DMS 273 treated with DMSO at 0.1 percent for 48 hours (cell line): ENCODE measurements at regions not wholly inside any gene's neighbourhood (a gene's known extent, or its start where the extent isn't known, plus 50 kb on each side); places are given as distances from the start of the nearest gene placed in this dataset.
"Not testable (repeated sequence)": the region's sequence is repeated elsewhere in the genome, so short reads cannot be mapped to it uniquely, and the experiment has no call there.

ENCODE experiments used
- DNase-seq: peaks from one replicate; lab custom pipeline; 2025; lab: John Stamatoyannopoulos, UW

DNA sequence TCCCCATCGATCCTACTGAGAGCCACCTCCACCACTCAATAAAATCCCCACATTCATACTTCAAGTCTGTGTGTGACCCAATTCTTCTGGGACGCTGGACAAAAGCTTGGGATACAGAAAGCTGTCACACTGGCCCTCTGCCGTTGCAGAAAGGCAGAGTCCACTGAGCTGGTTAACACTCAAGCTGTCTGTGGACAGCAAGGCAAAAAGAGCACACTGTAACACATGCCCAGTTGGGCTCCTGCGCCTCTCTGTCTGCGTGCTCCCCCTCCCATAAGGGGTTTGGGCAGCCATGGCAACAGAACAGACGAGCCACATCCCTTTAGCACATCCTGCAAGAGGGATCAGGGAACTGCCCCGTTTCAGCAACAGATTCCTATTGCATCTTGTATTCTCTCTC, 106.9 kb upstream of the RGPD4 start:
- no peak for DNase-seq

DNA sequence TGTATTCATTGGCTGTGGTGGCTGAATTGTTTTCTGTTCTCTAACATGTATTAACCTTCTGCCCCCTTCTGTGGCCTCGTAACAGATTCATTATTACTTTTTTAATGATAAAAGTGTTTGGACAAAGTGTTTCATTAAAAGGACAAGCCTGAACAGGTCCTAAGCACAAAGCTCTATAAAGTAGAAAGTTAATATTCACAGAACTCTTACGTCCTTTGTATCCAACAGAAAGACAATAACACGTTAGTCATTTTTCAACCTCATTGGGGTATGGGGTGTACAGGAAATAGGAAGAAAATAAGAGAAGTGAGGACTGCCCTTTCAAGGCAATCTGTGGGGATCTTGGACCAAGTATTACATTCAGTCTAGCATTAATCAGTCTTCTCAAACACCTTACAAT, 105.5 kb upstream of the RGPD4 start:
- no peak for DNase-seq

DNA sequence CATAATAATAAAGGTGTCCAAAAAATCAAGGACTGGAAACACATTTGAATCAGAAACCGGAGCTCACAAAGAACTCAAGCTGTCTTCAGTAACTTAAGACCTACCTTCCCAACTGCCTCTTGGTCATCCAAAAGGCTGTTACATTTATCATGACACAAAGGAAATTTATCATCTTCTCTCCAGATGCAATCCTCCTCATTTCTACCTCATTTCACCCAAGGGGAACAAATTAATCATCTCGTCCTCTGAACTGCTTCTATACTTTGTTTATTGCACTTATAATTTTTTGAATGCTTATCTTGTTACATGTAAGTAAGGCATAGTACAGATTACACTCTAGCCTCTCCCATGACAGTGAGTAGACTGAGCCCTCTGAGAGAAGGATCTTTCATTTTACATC, 105.1 kb upstream of the RGPD4 start:
- DNase-seq = no peak

DNA sequence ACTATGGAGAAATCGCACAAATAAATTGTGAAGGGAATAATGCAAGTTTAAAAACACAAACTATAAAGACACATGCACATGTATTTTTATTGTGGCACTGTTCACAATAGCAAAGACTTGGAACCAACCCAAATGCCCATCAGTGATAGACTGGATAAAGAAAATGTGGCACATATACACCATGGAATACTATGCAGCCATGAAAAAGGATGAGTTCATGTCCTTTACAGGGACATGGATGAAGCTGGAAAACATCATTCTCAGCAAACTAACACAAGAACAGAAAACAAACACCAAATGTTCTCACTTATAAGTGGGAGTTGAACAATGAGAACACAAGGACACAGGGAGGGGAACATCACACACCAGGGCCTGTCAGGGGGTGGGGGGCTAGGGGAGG, 100.9 kb upstream of the RGPD4 start:
- not testable (repeated sequence) for DNase-seq

DNA sequence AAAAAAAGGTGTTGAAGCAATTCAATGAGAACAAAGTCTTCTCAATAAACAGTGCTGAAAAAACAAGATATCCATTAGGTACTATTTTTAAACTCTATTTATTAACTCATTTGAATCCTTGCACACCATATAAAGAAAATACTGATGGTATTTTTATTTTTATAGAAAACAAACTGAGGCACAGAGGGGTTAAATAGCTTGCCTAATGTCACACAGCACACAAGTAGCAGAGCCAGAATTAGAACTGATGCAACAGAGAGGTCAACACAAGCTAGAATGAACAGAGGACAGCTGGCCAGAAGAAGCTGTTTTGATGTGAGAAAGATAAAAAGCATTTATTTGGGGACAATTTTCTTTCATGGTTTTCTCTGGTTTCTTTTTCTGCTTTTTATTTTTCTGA, 99.4 kb upstream of the RGPD4 start:
- DNase-seq = no peak

DNA sequence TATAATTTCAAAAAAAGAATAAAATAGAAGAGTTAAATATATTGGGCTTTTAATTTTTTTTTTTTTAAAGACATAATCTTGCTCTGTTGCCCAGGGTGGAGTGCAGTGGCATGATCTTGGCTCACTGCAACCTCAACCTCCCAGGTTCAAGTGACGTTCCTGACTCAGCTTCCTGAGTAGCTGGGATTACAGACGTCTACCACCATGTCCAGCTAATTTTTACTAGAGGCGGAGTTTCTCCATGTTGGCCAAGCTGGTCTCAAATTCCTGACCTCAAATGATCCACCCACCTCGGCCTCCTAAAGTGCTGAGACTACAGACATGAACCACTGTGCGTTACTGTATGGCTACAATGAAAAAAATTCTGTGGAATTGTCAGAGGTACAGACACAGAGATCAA, 98.1 kb upstream of the RGPD4 start:
- no peak for DNase-seq

DNA sequence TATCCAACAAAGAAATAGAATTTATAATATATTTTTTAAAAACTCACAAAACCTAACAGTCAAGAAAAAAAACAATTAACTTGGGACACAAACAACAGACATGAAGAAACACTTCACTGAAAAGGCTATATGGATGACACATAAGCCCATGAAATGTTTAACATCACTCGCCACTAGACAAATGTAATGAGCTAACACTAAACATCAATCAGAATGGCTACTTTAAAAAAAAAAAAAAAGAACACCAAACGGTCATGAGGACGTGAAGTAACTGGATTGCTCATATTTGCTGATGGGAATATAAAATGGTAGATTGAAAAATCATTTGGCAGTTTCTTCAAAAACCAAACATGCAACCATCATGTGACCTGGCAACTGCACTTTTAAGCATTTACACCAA, 97.3 kb upstream of the RGPD4 start:
- DNase-seq = no peak

DNA sequence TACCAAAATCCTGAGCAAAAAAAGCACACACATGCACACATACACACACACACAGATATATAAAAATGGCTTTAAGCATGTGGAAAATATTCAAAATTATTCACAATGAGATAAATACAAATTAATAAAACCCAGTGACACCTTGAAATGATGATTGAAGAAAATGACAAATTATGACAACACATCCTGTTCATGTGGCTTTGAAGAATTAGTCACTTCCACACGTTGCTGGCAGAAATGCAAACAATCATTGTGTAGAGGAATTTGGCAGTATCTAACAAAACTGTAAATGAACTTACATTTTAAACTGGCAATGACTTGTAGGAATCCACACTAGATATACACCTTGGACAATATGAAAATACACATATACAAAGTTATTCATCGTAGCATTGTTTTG, 95.8 kb upstream of the RGPD4 start:
- DNase-seq = no peak

DNA sequence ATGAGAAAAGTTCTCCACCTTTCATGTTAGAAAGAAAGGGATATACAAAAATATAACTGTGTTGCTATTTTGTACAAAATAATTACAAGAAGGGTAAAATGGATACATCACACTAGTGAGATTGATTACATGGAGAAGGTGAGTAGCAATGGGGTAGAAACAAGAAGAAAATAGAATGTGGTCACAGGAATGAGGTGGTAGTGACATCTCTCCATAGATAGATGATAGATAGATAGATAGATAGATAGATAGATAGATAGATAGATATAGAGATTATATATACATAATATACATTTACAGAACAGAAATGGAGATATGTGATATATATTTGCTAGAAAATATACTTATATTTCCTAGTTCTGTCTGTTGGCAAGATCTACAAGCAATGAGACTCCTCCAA, 95.3 kb upstream of the RGPD4 start:
- DNase-seq = no peak

DNA sequence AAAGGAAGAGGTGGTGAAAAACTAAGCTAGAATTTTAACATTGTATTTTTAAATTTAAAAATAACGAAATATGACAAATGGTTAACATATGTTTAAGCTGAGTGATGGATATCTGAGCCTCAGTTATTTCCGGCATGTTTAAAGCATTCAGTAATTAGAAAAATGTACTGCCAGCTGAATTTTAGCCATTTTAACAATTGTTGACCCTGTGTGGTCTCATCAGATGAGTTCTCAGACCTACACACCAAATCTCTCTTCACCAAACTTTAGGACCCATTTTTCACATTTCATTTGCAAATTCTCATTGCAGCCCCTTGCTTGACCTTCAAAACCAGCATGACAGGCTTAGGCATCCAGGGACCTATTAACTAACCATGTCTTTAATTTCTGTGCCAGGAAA, 91.5 kb upstream of the RGPD4 start:
- DNase-seq = no peak

DNA sequence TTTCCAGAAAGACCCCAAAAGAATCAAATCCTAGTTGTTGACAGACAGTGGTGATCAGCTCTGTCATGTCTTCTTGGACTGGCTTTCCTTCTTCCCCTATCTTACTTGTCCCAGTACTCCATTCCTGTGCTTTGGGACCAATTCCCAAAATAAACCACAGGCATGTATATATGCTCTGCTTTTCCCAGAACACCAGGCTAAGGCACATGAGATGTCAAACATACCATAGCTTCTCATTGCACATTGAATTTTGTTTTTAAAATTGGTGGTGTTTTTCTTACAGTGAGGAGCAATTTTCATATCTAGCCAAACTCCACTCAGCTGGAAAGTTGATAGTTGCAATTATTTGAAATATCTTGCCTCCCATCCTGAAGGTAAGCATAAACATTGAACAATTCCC, 88.9 kb upstream of the RGPD4 start:
- no peak for DNase-seq

DNA sequence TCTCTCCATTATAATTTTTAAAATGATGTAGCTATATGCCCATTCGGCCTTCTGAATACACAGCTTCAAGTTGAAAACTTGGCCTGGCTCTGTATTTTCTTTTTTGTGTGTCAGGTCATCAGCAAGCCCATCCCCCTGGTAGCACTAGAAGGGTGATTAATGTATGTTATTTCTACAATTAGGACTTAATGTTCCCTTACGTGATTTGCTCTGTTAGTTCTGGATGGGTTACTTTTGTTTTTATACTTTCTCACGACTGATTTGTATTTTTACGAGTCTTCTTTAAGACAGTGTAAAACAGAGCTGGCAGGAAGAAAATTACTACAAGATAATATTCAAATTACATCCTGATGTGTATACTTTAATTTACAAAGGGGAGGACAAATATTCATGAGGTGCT, 88.4 kb upstream of the RGPD4 start:
- peak; percentile 20 for DNase-seq

DNA sequence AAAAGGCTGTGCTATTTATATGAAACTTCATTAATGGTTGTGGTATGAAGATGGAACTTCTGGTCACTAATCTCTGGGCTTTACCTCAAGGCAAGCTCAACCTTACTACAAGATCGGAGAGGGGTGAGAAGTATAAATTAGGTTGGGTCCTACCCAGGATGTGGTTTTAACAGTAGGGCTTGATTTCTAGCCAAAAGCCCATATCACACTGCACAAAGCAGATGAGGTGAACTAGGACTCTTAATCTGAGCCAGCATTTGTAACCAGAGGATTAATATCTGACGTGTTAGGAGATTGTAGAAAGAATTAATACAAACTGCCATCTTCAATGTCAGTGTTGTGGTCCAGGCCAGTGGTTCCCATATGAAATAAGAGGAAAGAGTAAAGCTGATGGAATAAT, 86.4 kb upstream of the RGPD4 start:
- no peak for DNase-seq

DNA sequence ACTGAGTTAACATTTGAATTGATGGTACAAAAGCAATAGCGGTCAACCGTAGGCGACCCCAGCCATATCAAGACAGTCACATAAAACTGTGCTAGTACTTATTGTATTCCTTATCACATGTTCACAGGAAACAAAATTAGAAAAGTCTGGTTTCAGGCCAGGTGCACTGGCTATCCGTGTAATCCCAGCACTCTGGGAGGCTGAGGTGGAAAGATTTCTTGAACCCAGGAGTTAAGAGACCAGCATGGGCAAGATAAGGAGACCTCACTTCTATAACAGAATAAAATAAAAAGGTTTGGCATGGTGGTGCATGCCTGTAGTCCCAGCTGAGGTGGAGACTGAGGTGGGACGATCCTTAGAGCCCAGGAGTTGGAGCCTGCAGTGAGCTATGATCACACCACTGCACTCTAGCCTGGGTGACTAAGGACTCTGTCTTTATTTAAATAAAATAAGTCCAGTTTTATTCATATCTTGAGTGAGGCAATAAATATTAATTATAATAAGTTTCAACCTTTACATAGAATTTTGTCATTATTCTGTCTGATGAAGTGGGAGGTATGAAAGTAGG, 84.1 kb upstream of the RGPD4 start:
- no peak for DNase-seq

DNA sequence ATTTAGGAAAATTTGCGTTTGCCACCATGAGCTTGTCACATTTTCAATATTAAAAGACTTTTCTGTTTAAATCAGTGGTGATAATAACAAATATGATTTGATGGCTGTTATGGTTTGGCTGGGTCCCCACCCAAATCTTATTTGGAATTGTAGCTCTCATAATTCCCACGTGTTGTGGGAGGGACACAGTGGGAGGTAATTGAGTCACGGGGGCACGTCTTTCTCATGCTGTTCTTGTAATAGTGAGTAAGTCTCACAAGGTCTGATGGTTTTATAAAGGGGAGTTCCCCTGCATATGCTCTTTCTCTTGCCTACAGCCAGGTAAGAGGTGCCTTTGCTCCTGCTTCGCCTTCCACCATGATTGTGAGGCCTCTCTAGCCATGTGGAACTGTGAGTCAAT, 83.4 kb upstream of the RGPD4 start:
- DNase-seq = no peak

DNA sequence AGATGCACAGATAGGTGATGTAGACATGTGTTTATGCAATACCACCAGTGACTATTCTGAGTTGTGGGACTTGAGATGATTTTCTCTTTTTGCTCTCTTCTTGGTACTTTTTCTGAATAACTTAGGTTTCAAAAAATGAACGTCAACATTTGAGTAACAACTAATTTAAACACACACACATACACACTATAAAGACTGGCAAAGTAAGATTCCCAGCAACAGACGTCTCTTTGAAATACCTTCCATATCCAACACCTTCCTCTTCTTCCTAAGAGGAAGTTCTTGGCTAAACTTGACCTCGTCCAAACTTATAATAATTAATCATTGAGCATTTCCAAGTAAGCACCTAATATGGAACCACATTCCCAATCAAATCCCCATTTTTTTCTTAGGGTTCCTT, 81.6 kb upstream of the RGPD4 start:
- no peak for DNase-seq

DNA sequence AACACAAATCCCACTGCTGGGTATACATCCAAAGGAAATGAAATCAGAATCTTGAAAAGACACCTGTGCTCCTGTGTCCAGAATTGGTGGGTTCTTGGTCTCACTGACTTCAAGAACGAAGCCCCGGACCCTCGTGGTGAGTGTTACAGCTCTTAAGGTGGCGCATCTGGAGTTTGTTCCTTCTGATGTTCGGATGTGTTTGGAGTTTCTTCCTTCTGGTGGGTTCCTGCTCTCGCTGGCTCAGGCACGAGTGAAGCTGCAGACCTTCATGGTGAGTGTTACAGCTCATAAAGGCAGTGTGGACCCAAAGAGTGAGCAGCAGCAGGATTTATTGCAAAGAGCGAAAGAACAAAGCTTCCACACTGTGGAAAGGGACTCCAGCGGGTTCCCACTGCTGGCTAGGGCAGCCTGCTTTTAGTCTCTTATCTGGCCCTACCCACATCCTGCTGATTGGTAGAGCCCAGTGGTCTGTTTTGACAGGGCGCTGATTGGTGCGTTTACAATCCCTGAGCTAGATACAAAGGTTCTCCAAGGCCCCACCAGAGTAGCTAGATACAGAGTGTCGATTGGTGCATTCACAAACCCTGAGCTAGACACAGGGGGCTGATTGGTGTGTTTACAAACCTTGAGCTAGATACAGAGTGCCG, 80.0 kb upstream of the RGPD4 start:
- not testable (repeated sequence) for DNase-seq

DNA sequence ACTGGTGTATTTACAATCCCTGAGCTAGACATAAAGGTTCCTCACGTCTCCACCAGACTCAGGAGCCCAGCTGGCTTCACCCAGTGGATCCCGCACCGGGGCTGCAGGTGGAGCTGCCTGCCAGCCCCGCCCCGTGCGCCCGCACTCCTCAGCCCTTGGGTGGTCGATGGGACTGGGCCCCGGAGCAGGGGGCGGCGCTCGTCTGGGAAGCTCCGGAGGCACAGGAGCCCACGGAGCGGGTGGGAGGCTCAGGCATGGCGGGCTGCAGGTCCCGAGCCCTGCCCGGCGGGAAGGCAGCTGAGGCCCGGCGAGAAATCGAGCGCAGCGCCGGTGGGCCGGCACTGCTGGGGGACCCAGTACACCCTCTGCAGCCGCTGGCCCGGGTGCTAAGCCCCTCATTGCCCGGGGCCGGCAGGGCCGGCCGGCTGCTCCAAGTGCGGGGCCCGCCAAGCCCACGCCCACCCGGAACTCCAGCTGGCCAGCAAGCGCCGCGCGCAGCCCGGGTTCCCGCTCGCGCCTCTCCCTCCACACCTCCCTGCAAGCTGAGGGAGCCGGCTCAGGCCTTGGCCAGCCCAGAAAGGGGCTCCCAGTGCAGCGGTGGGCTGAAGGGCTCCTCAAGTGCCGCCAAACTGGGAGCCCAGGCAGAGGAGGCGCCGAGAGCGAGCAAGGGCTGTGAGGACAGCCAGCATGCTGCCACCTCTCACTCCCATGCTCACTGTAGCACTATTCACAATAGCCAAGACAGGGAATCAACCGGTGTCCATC, 79.3 kb upstream of the RGPD4 start:
- DNase-seq = not testable (repeated sequence)

DNA sequence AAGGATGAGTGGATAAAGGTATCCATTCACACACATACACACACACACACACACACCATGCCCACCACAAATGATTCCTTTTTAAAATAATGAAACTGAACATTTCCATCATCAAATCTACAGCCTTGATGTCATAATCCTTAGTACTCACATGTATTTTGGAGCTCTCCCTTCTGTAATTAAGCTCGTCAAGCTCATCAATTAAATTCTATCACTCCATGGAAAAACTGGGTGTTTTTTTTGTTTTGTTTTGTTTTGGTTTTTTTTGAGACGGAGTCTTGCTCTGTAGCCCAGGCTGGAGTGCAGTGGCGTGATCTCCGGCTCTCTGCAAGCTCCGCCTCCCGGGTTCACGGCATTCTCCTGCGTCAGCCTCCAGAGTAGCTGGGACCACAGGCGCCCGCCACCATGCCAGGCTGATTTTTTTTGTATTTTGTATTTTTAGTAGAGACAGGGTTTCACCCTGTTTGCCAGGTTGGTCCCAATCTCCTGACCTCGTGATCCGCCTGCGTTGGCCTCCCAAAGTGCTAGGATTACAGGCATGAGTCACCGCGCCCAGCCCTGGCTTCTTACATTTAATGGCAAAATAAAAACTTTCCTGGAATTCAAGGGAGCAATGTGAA, 78.6 kb upstream of the RGPD4 start:
- DNase-seq = no peak

DNA sequence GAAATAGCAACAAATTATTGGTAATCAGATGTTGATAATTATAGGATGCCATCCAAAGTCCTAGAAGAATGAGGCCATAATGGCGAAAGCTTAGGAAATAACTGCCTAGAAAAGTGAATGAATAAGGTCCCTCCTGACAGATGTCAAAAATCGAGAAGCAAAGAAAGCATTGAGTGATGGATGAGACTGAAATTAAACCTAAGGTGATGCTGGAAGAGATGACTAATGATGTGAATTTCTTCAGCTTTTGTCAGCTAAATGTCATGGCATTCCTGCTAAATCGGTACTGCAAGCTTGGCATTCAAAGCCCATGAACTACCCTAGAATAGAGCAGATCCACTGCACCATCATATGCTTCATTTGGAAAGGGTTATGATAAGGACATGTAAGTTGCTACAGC, 74.8 kb upstream of the RGPD4 start:
- no peak for DNase-seq

DNA sequence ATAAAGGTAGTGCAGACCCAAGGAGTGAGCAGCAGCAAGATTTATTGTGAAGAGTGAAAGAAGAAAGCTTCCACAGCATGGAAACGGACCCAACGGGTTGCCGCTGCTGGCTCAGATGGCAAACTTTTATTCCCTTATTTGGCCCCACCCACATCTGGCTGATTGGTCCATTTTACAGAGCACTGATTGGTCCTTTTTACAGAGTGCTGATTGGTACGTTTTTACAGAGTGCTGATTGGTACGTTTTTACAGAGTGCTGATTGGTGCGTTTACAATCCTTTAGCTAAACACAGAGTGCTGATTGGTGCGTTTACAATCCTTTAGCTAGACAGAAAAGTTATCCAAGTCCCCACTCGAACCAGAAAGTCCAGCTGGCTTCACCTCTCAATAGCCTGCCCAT, 72.9 kb upstream of the RGPD4 start:
- DNase-seq = not testable (repeated sequence)

DNA sequence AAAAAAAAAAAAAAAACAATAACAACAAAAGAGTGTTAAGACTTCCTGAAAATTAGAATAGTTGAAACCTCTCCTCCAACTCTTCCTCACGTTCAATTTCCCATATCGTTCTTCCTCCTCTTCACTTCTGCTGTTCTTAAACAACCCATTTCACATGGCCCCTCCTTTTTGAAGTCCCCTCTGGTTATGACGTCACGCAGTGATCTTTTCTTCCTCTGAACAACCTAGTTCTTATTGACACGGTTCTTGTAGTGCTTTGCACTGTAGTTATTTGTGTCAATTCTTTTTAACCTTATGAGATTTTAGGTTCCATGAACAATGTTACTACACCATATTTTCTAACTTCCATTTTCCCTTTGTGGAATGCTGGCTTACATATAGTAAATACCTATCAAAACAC, 69.5 kb upstream of the RGPD4 start:
- no peak for DNase-seq
